Glomerular visceral epithelial cell (primary cell): ENCODE measurements at regions not wholly inside any gene's neighbourhood (a gene's known extent, or its start where the extent isn't known, plus 50 kb on each side); places are given as distances from the start of the nearest gene placed in this dataset.

ENCODE experiments used
- DNase-seq: peaks from one replicate; pipeline ENCODE4 v3.0.0-alpha.2; 2016; ENCODE audit errors: extremely low spot score

- no peak for DNase-seq
Observed at GRCh38 chr22:48551061-48551460, 1276.6 kb downstream of the BRD1 start.

GRCh38 chr22:48548391-48548790, 1279.3 kb downstream of the BRD1 start:
- DNase-seq = no peak

- DNase-seq = no peak
Observed at GRCh38 chr22:48547971-48548370, 1279.7 kb downstream of the BRD1 start.

- DNase-seq = no peak
Observed at GRCh38 chr22:48546653-48547424, 1280.8 kb downstream of the BRD1 start.

- DNase-seq = no peak
Observed at GRCh38 chr22:48545987-48546386, 1281.7 kb downstream of the BRD1 start.

- no peak for DNase-seq
Observed at GRCh38 chr22:48541401-48542098, 1286.1 kb downstream of the BRD1 start.

GRCh38 chr22:48539261-48539660, 1288.4 kb downstream of the BRD1 start:
- no peak for DNase-seq

GRCh38 chr22:48538291-48538820, 1289.3 kb downstream of the BRD1 start:
- no peak for DNase-seq

GRCh38 chr22:48537343-48537680, 1290.4 kb downstream of the BRD1 start:
- no peak for DNase-seq

GRCh38 chr22:48536541-48537342, 1290.9 kb downstream of the BRD1 start:
- no peak for DNase-seq

- no peak for DNase-seq
Observed at GRCh38 chr22:48535868-48536540, 1291.7 kb downstream of the BRD1 start.

- no peak for DNase-seq
Observed at GRCh38 chr22:48534395-48534958, 1293.2 kb downstream of the BRD1 start.

GRCh38 chr22:48532986-48533385, 1294.7 kb downstream of the BRD1 start:
- DNase-seq = no peak

GRCh38 chr22:48531761-48532435, 1295.8 kb downstream of the BRD1 start:
- no peak for DNase-seq

GRCh38 chr22:48531108-48531507, 1296.6 kb downstream of the BRD1 start:
- no peak for DNase-seq

GRCh38 chr22:48530666-48531065, 1297.0 kb downstream of the BRD1 start:
- DNase-seq = no peak

GRCh38 chr22:48528221-48528915, 1299.3 kb downstream of the BRD1 start:
- no peak for DNase-seq

GRCh38 chr22:48523761-48524160, 1303.9 kb downstream of the BRD1 start:
- DNase-seq = no peak

- DNase-seq = no peak
Observed at GRCh38 chr22:48523091-48523490, 1304.6 kb downstream of the BRD1 start.

GRCh38 chr22:48522271-48522670, 1305.4 kb downstream of the BRD1 start:
- no peak for DNase-seq
